ENCODE measurements at regions not wholly inside any gene's neighbourhood (a gene's known extent, or its start where the extent isn't known, plus 50 kb on each side); places are given as distances from the start of the nearest gene placed in this dataset.

- no peak for DNase-seq (ENCODE audit: low read depth in 3 of 3)
These were observed 323.2 kb downstream of the OSR1 start for GRCh38 chr2:19035238-19035637.

DNA sequence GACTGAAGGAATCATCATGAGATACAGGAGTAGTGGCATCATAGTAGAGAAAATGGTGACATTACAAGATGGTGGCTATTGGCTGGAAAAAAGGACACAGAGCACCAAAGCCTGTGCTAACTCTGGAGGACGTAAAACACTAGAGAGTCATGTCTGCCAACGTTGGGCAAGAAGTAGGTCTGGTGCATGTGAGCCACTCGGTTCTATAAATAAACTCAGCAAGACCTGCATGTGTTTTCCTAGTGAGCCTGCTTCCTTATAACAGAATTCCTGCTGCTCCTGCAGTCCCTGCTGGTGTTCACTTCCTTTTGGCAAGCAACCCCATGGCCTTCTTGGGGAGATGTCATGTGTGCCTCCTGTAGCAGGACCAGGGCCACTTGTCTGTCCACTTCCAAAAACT is 325.2 kb downstream of the OSR1 start:
- DNase-seq (ENCODE audit: low read depth in 3 of 3), result no peak

- DNase-seq (ENCODE audit: low read depth in 3 of 3), result no peak
These were observed 326.8 kb downstream of the OSR1 start for GRCh38 chr2:19031642-19032041.

DNA sequence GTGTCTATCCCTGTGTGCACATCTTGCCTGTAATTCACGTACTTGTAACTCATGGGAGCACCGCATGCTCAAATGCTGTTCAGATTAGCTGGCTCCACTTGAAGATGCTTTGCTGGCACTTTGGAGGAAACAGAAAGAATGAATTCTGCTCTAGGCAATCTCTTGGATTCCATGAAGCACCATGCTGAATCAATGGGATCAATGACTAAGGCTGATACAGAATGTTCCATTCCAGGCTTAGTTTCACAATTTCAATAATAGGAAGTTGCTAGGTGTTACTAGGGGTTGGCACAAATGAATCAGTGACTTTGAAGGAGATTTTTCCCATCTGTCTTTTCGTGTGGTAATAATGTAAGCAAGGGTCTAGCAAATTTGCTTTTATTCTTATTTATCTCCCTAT is 328.8 kb downstream of the OSR1 start:
- no peak for DNase-seq (ENCODE audit: low read depth in 3 of 3)

- no peak for DNase-seq (ENCODE audit: low read depth in 3 of 3)
These were observed 329.6 kb downstream of the OSR1 start for GRCh38 chr2:19028587-19029375.

GRCh38 chr2:19027626-19028025 is 330.8 kb downstream of the OSR1 start:
- DNase-seq (ENCODE audit: low read depth in 3 of 3), result no peak

DNA sequence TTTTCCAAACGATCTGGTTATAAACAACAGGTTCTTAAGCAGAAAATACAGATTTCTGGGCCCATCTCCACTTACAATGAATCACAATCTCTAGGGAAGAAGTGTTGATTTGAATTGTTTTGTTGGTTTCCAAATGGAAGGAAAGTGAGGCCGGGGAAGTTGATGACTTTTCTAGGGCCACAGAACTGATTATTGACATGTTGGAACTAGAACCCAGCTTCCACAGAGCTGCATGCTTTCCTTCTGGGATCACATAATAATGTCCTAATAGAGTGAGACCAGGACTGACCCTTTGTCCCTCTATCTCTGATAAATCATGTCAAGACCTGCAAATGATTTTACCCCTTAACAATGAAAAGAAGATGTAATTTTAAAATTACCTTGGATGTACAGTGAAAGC is 332.2 kb downstream of the OSR1 start:
- no peak for DNase-seq (ENCODE audit: low read depth in 3 of 3)

DNA sequence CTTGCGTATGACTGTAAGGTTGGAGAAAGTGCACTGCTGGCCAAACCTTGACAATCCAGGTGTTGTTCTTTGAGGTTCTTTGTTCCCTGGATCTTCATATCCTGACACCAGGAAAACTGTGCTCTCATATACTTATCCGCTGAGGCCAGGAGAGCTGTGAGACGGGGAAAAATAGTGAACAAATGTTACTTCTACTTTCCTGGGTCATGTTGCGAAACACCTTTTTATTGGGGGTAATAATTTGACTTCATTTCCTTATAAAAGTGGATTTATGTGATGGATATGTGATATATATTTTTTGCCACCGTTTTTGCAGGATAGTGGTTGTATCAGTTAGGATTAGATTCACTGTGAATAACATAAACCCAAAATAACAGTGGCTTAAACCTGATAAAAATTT is 336.1 kb downstream of the OSR1 start:
- no peak for DNase-seq (ENCODE audit: low read depth in 3 of 3)

DNA sequence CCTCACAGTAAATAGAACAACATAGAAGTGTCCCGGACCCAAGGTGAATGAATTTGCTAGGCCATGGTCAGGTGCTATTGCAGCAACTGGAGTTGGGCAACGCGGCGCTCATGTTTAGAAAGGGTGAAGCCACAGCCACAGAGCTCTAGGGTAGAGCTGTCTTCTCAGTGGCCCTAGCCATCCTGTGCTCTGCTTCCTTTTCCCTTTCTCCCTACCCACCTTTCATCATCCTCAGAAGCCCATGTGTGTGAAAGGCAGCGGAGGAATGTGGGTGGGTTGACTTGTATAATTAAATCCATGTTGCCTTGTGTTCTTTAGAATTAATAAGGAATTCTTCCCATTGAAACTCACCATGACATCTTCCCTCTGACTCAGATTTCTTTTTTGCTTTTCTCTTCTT is 336.7 kb downstream of the OSR1 start:
- DNase-seq (ENCODE audit: low read depth in 3 of 3), result no peak

DNA sequence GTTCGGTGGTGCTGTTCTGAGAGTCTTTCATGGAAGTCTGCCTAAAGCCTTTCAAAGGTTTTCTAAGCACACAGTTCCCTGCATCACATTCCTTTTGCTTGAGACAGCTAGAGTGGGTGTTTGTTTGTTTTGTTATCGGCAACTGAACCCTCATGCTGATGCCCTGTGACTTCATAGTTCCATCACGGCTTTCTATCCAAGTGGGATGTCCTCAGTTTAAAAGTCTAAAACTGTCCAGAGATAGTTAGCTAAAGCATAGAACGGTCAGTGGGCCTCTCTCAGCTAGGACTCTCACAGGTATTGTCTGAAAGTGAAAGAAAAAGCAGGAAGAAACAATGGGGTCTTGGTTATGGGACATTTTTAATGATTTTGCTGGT is 337.3 kb downstream of the OSR1 start:
- DNase-seq (ENCODE audit: low read depth in 3 of 3), result no peak

DNA sequence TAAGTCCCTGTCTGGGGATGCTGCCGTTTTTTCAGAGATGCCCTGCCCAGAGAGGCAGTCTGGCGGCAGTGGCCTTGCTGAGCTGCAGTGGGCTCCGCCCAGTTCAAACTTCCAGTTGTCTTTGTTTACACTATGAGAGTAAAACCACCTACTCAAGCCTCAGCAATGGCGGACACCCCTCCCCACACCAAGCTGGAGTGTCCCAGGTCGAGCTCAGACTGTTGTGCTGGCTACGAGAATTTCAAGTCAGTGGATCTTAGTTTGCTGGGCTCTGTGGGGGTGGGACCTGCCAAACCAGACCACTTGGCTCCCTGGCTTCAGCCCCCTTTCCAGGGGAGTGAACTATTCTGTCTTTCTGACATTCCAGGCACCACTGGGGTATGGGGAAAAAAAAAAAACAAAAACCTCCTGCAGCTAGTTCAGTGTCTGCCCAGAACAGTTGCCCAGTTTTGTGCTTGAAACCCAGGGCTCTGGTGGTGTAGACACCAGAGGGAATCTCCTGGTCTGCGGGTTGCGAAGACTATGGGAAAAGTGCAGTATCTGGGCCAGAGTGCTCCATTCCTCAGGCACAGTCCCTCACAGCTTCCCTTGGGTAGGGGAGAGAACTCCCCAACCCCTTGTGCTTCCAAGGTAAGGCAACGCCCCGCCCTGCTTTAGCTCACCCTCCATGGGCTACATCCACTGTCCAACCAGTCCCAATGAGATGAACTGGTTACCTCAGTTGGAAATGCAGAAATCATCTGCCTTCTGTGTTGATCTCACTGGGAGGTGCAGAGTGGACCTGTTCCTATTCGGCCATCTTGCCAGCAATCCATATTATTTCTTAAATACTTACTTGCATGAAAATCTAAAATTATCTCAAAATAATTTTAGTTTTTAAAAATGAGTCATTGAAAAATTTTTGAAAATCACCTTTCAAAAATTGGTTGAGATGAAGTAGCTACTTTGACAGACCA is 338.0 kb downstream of the OSR1 start:
- DNase-seq (ENCODE audit: low read depth in 3 of 3), result no peak

DNA sequence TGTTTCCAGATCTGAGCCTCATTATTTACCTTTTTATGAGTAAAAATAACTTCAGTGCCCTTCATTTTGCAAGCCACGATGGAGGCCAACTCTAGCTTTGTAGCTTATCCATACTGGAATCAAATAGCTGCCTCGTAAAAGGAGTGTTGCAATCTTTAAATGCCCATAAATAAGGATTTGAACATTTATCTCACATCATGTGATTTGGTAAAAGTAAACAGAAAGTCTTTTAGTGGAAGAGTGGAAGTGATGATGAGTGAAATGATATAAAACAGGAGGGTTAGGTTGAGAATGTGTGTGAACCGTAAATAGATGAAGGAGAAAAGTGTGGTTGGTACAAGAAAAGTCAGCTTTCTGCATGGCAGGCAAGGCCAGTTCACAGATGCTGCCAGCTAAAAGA is 348.9 kb downstream of the OSR1 start:
- DNase-seq (ENCODE audit: low read depth in 3 of 3), result no peak

- no peak for DNase-seq (ENCODE audit: low read depth in 3 of 3)
These were observed 354.9 kb downstream of the OSR1 start for GRCh38 chr2:19003554-19003953.

- no peak for DNase-seq (ENCODE audit: low read depth in 3 of 3)
These were observed 357.6 kb downstream of the OSR1 start for GRCh38 chr2:19000776-19001175.

DNA sequence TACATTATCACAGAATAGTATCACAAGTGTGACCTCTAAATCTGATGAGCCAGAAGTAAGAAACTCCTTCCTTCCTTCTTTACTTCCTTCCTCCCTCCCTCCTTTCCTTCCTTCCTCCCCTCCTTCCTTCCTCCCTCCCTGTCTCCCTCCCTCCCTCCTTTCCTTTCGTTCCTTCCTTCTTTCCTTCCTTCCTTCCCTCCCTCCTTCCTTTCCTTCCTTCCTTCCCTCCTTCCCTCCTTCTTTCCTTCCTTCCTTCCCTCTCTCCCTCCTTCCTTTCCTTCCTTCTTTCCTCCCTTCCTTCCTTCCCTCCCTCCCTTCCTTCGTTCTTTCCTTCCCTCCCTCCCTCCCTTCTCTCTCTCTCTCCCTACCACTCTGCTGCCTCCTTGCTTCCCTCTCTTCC is 359.2 kb downstream of the OSR1 start:
- DNase-seq (ENCODE audit: low read depth in 3 of 3), result no peak

GRCh38 chr2:18998491-18998890 is 359.9 kb downstream of the OSR1 start:
- DNase-seq (ENCODE audit: low read depth in 3 of 3), result no peak

- DNase-seq (ENCODE audit: low read depth in 3 of 3), result no peak
These were observed 364.6 kb downstream of the OSR1 start for GRCh38 chr2:18993756-18994338.

GRCh38 chr2:18991177-18992168 is 366.9 kb downstream of the OSR1 start:
- no peak for DNase-seq (ENCODE audit: low read depth in 3 of 3)

DNA sequence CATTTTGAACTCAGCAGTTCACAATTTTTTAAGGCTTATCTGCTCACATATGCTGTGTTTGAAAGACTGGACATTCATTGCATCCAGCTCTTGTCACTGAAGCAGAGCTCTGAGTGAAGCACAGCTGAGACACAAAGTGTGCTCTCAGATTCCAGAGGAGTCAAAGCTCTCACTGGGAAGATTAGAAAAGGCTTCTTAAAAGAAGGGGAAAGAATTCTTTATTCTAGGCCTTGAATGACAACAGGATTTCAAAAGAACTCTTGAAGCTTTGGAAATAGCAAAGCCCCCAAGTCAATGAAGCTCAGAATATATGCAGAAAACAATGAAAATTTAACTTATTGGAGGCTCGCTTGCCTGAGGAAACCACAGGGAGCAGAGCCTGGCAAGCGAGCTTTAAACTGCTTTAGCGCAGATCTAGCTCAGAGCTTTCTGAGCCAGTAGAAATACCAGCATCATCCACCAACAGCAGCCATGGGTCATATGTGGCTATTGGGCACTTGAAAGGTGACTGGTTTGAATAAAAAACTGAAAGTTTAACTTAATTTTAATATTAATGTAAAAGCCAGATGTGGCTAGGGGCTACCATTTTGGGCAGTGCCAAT is 369.7 kb downstream of the OSR1 start:
- DNase-seq (ENCODE audit: low read depth in 3 of 3), result no peak

GRCh38 chr2:18987592-18988073 is 370.8 kb downstream of the OSR1 start:
- no peak for DNase-seq (ENCODE audit: low read depth in 3 of 3)

GRCh38 chr2:18987016-18987415 is 371.4 kb downstream of the OSR1 start:
- DNase-seq (ENCODE audit: low read depth in 3 of 3), result no peak
